ENCODE measurements at regions not wholly inside any gene's neighbourhood (a gene's known extent, or its start where the extent isn't known, plus 50 kb on each side); places are given as distances from the start of the nearest gene placed in this dataset.

DNA sequence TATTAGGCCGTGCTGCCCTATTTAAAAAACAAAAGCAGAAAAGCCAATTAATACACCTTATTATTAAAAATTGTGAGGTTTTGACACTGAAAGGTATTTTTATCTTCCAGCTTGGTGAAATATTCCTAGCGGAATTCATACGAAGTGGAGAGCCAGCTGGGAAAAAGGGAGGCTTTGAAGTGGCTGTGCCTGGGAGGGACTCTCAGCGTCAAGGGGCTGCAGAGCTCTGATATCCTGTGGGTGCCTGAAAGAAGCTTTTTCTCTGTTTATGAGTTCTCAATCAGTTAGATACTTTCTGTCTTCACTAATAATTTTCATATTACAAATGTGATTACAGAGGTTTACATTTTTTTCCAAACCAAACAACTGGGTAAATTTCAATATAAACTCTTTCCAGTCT lies 140.2 kb upstream of the MIR17HG start:
- DNase-seq (ENCODE audit: low spot score in 2 of 2) (no peak), ATAC-seq (no peak)
- no peak overlapping the region for H3K4me3 Mint-ChIP-seq
- H3K9me3 Mint-ChIP-seq: no peaks in the 10 kb centered on the region
- no peak overlapping the region for H3K27ac Mint-ChIP-seq
- H3K36me3 Mint-ChIP-seq: no peaks in the 10 kb centered on the region
- H3K4me1 Mint-ChIP-seq: no peaks in the 10 kb centered on the region

DNA sequence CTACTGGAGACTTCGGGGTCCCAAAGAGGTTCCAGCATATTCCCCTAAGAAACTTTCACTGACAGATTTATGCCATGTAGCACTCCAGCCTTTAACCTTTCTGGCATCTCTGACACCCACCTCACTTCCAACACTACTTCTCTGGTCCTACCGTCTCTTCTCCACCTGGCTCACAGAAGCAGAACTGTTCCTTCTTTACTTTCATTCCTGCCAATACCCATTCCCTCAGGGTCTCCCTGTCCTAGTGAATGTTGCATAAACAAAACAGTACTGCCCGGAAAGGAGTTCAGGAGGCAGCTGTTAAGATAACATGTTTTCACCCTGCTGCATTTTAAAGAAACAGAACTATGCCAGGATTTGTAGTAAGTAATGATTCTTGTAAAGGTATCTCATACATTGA lies 136.0 kb upstream of the MIR17HG start:
- no peak for DNase-seq (ENCODE audit: low spot score in 2 of 2)
- H3K9me3 Mint-ChIP-seq: no peaks in the 10 kb centered on the region
- no peak overlapping the region for H3K4me3 Mint-ChIP-seq
- ATAC-seq: no peak
- H3K36me3 Mint-ChIP-seq: no peaks in the 10 kb centered on the region
- no peaks in the 10 kb centered on the region for H3K4me1 Mint-ChIP-seq
- H3K27ac Mint-ChIP-seq: no peak overlapping the region

DNA sequence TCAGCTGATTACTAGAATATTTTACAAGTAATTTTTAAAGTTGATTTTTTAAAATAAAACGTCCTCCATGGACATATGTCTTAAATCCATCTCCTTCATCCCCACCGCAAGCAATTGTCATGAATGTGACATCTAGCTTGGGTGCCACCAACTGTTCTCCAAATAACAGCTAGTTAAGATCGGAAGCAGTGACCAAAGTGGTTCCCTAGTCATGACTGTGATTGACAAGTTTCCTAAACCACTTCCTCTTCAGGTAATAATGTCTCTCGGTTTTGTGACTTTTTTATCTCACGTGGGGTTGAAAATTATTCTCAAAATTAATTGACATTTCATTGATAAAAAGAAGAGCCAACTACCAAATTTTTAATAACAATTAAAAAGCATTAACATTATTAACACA lies 135.3 kb upstream of the MIR17HG start:
- H3K9me3 Mint-ChIP-seq: no peaks in the 10 kb centered on the region
- ATAC-seq: no peak
- H3K36me3 Mint-ChIP-seq: no peaks in the 10 kb centered on the region
- H3K4me1 Mint-ChIP-seq: no peaks in the 10 kb centered on the region
- no peak overlapping the region for H3K27ac Mint-ChIP-seq
- H3K4me3 Mint-ChIP-seq: no peak overlapping the region
- no peak for DNase-seq (ENCODE audit: low spot score in 2 of 2)

DNA sequence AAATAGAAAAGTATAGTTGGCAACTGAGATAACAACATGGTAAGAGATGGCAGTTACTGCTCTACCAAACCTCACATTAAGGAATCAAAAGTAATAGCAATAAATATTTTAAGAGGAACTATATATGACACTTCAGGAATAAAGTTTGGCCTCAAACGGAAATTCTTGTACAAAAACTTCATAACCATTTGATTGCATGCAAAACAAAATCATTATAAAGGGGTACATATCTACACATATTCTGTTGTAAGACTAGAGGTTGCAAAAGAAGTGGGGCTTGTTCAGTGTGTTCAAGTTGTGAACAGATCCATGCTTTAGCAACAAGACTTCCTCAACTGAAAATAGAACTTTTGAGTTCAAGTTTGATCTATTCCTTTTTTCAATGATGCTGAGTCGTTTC lies 133.5 kb upstream of the MIR17HG start:
- ATAC-seq (no peak), DNase-seq (ENCODE audit: low spot score in 2 of 2) (no peak)
- Mint-ChIP-seq H3K36me3 (no peaks in the 10 kb centered on the region), H3K4me3 (no peak overlapping the region), H3K4me1 (no peaks in the 10 kb centered on the region), H3K9me3 (no peaks in the 10 kb centered on the region), H3K27ac (no peak overlapping the region)

DNA sequence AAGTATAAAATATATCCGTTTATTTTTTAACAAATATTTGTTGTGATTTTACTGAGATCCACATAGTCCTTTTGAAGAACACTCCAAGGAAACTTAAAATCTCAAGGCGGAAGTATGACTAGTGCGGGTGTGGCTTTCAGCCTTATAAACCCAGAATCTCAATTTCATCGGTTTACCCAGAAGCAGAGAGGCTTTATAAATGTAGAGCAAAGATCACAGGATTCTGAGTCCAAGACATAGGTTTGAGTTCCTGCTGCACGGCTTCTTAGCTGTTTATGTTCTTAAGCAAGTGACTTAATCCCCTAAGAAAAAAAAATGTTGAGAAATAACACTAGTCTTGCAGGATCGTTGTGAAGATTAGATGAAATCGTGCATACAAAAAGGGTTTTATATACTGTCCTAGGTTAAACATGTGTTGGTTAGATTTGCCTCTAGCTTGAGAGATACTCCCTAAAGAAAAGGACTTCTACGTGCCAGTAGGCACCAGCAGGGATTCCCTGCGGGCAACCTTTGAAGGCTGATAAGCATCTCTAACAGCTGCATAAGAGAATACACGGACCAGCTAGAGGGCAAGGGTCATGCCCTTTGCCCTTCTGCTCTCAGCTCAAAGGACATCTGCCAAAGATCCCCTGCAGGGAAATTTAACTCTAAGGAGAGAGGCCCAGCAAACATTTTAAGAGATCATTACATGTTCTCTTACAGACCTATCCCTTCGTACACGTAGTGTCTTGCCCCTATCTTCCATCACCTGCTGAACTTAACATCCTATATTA lies 130.4 kb upstream of the MIR17HG start:
- H3K4me1 Mint-ChIP-seq: no peaks in the 10 kb centered on the region
- DNase-seq (ENCODE audit: low spot score in 2 of 2): no peak
- H3K36me3 Mint-ChIP-seq: no peaks in the 10 kb centered on the region
- H3K9me3 Mint-ChIP-seq: no peaks in the 10 kb centered on the region
- no peak overlapping the region for H3K4me3 Mint-ChIP-seq
- H3K27ac Mint-ChIP-seq: no peak overlapping the region
- no peak for ATAC-seq

DNA sequence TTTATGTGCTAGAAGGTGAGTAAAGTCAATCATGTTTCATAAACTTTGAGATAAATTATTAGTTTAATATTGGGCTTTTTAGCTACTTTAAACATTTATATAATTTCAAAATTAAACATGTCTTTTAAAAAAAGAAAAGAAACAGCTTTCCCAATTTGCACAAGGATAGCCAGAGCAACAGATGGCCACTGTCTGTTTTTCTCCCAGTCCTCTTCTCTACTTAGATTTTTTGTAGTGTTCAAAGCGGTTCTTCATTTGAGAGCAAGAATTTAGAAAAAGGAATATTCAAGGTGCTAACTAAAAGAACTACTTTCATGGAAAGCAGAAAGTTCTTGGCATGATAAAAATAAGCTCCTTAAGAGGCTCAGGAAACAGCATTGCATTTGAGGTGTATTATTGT lies 128.3 kb upstream of the MIR17HG start:
- DNase-seq (ENCODE audit: low spot score in 2 of 2): no peak
- Mint-ChIP-seq H3K4me3 (no peak overlapping the region), H3K36me3 (no peaks in the 10 kb centered on the region), H3K27ac (no peak overlapping the region), H3K9me3 (no peaks in the 10 kb centered on the region), H3K4me1 (no peaks in the 10 kb centered on the region)
- no peak for ATAC-seq

DNA sequence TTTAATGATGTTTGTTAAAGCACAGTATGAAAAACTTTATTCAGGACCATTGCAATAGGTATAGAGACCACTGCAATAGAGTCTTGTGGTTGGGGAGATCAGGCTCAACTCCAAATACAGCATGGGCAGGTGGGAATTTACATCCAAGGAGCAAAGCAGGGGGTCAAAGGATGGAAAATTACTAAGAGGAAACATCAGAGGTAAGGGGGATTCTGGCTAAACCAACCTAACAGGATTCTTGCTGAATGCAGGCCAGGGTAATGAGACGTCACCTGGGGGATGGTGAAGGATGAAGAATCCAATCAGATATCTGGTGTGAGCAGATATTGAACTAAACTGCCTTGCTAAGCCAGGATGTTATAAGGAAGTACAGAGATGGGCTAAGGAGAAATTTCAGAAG lies 126.6 kb upstream of the MIR17HG start:
- no peaks in the 10 kb centered on the region for H3K9me3 Mint-ChIP-seq
- H3K4me3 Mint-ChIP-seq: no peak overlapping the region
- H3K27ac Mint-ChIP-seq: no peak overlapping the region
- DNase-seq (ENCODE audit: low spot score in 2 of 2) (no peak), ATAC-seq (no peak)
- no peaks in the 10 kb centered on the region for H3K36me3 Mint-ChIP-seq
- H3K4me1 Mint-ChIP-seq: no peaks in the 10 kb centered on the region

DNA sequence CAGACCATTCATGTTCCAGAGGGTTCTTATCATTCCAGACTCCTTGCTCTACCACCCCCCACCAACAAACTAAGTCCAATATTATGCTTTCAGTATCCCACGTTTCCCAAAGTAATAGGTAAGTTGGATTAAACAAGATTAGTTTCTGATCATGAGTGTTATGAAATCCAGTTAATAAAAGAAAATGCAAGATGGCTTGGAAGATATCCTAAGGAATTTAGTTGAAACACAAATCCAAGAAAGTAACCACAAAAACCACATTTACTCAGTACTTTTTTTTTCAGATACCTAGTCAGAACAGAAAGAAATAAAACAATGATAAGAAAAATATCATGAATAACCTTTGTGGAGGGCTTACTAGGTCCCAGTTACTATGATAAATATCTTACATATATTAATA lies 119.4 kb upstream of the MIR17HG start:
- Mint-ChIP-seq H3K27ac (no peak overlapping the region), H3K9me3 (no peaks in the 10 kb centered on the region), H3K4me3 (no peak overlapping the region), H3K4me1 (no peaks in the 10 kb centered on the region), H3K36me3 (no peaks in the 10 kb centered on the region)
- DNase-seq (ENCODE audit: low spot score in 2 of 2): no peak
- ATAC-seq: no peak

DNA sequence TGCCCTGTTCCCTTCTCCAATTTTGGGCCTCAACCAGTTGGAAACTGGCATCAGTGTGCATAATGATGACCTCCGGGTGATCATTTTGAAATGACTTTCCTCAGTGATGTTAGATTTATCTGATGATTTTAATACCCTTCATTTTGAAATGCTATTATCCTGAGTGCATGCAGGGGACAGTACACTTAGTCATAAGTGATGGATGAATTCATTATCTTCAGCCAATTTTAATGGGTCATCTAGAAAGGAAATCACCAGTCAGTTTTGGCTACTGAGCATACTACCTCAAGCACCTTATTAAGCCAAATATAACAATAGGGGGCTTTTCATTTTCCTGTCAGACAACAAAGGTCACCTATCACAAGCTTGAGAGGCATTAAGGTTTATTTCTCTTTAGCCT lies 118.5 kb upstream of the MIR17HG start:
- DNase-seq (ENCODE audit: low spot score in 2 of 2) (no peak), ATAC-seq (no peak)
- no peak overlapping the region for H3K27ac Mint-ChIP-seq
- no peaks in the 10 kb centered on the region for H3K4me1 Mint-ChIP-seq
- H3K36me3 Mint-ChIP-seq: no peaks in the 10 kb centered on the region
- no peak overlapping the region for H3K4me3 Mint-ChIP-seq
- no peaks in the 10 kb centered on the region for H3K9me3 Mint-ChIP-seq

DNA sequence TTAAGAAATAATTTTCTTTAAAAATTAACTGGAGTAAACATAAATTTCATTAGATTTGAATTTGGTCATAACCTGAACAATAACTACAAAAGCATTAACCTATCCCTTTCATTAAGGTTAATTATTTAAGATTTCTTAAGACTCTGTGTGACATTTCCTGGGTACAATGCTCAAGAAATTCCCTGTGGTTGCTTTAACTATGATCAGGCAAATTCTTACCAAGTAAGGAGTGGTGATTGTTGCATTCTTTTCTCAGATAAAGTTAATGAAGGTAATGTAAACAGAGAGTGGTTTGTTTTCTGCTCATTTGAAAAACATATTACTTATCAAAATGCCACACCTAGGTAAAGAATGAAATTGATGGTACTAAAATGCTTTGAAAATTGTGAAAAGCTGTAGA lies 114.8 kb upstream of the MIR17HG start:
- H3K9me3 Mint-ChIP-seq: no peaks in the 10 kb centered on the region
- no peak overlapping the region for H3K27ac Mint-ChIP-seq
- H3K36me3 Mint-ChIP-seq: no peaks in the 10 kb centered on the region
- DNase-seq (ENCODE audit: low spot score in 2 of 2): no peak
- ATAC-seq: no peak
- H3K4me3 Mint-ChIP-seq: no peak overlapping the region
- H3K4me1 Mint-ChIP-seq: no peaks in the 10 kb centered on the region

DNA sequence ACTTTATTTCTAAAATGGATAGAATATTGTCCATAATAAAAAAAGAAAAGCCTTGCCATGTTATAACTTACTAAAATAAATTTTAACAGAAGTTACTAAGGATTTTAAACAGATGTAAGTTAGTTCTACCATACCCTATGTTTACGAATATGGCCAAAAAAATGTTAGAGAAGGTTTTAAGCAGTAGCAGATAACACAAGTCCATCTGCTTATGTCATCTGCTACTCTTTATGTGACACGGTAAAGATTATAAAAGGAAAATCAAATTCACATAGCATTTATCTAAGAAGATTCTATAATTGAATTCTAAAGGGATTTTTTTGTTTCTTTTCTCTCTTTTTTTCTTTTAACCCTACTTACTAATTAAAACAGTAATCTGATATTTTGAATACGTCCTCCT lies 114.2 kb upstream of the MIR17HG start:
- DNase-seq (ENCODE audit: low spot score in 2 of 2): no peak
- H3K36me3 Mint-ChIP-seq: no peaks in the 10 kb centered on the region
- no peak for ATAC-seq
- H3K27ac Mint-ChIP-seq: no peak overlapping the region
- no peak overlapping the region for H3K4me3 Mint-ChIP-seq
- no peaks in the 10 kb centered on the region for H3K4me1 Mint-ChIP-seq
- H3K9me3 Mint-ChIP-seq: no peaks in the 10 kb centered on the region

DNA sequence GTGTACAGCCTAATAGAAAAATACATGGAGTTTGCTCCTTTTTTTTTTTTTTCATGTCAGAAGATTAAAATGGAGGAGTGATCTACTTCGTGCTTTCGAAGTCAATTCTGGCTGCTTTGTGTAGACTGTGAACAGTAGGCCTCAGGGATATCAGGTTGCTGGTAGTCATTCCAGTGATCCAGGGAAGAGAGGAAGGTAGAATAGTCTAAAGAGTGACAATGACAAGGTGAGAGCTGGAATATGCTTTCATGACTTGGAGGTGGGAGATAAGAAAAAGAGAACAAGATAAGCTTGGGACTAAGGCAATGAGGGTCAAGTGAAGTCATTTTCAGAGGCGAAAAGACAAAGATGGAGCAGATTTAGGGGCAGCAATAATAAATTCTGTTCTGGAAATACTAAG lies 111.3 kb upstream of the MIR17HG start:
- no peak overlapping the region for H3K4me3 Mint-ChIP-seq
- H3K27ac Mint-ChIP-seq: no peak overlapping the region
- H3K9me3 Mint-ChIP-seq: no peaks in the 10 kb centered on the region
- H3K4me1 Mint-ChIP-seq: no peaks in the 10 kb centered on the region
- H3K36me3 Mint-ChIP-seq: no peaks in the 10 kb centered on the region
- no peak for DNase-seq (ENCODE audit: low spot score in 2 of 2)
- no peak for ATAC-seq

DNA sequence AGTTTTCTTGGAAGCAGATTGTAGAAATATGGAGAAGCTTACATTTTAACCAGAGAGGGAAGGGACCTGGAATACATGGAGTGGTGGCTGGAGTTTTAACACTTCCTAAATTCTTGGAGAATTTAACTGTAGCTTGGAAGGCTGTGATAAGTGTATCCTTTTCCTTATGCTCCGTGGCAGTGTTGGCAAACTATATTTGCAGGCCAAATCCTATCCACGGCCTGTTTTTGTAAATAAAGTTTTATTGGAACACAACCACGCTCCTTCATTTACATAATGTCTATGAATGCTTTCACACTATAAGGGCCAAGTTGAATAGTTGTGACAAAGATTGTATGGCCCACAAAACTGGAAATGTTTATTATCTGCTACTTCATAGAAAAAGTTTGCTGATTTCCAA lies 110.6 kb upstream of the MIR17HG start:
- Mint-ChIP-seq H3K4me3 (no peak overlapping the region), H3K27ac (no peak overlapping the region), H3K4me1 (no peaks in the 10 kb centered on the region), H3K9me3 (no peaks in the 10 kb centered on the region), H3K36me3 (no peaks in the 10 kb centered on the region)
- ATAC-seq (no peak), DNase-seq (ENCODE audit: low spot score in 2 of 2) (no peak)

DNA sequence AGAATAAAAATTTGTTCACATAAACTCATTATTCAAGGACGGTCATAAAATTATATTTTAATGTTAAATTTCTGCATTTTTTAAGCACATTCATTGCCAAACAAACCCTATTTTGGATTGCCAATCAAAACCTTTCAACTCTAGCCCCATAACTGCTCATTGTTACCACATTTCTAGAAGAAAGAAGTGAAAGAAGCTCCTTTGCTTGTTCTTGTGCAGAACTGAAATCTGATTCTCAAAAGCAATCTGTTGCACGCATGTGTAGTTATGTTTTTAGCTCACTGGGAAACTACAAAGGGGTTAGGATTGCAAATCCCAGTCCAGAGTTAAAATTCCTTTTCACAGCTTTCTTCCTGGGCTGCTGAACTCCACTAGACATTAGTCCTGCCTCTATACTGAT lies 109.5 kb upstream of the MIR17HG start:
- Mint-ChIP-seq H3K9me3 (no peaks in the 10 kb centered on the region), H3K4me1 (no peaks in the 10 kb centered on the region), H3K27ac (no peak overlapping the region), H3K4me3 (no peak overlapping the region), H3K36me3 (no peaks in the 10 kb centered on the region)
- DNase-seq (ENCODE audit: low spot score in 2 of 2) (no peak), ATAC-seq (no peak)

DNA sequence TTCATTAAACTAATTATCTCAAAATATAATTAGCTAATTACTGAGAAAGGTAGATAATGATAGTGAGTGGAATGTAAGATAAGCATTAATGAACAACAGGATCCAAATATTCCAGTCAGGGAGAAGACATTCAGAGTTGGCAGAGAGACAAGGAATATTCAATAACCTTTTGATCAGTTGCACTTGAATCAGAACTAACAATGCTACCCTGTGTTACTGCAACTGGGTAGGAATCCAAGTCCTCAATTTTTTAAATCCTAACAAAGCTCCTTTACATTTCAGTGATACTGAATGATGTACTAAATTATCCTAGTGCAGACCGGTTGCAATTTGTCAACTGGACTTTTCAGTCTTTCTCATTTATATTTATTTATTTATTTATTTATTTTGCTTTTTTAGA lies 107.1 kb upstream of the MIR17HG start:
- no peak overlapping the region for H3K27ac Mint-ChIP-seq
- H3K36me3 Mint-ChIP-seq: no peaks in the 10 kb centered on the region
- H3K4me1 Mint-ChIP-seq: no peaks in the 10 kb centered on the region
- no peak for ATAC-seq
- DNase-seq (ENCODE audit: low spot score in 2 of 2): no peak
- H3K4me3 Mint-ChIP-seq: no peak overlapping the region
- no peaks in the 10 kb centered on the region for H3K9me3 Mint-ChIP-seq

DNA sequence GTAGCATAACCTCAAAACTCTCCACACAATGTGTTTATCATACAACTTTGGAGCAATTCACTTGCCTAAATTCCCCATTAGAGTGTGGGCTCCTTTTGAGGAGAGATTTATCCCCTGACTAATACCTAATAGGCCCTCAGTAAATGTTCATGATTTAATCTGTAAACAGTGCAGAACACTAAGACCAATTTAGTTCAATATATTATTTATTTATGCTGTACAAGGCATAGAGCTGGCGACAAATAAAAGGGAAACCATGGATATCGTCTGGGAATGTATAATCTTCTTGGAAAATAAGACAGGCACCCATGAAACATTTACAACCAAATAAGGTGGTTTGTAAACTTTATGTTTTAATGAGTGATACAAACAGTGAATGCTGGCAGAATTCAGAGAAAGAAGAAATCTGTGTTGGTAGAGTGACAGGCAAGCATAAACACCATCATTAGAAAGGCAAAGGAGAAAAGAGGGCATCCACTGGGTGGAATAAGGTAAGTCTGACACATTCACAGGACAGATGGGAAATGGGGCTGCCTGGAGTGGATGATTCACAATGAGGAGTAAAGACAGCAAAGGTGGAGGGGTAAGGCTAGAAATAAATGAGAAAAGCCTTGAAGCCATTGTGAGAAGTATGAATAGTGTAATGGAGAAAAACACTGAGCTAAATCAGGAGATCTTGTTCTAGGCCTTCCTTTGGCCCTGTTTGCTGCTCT lies 106.1 kb upstream of the MIR17HG start:
- Mint-ChIP-seq H3K4me1 (no peaks in the 10 kb centered on the region), H3K27ac (no peak overlapping the region), H3K9me3 (no peaks in the 10 kb centered on the region)

More for the DNA sequence above, 106.1 kb upstream of the MIR17HG start:
- ATAC-seq (no peak), DNase-seq (ENCODE audit: low spot score in 2 of 2) (no peak)
- Mint-ChIP-seq H3K36me3 (no peaks in the 10 kb centered on the region), H3K4me3 (no peak overlapping the region)
